Coronary artery (tissue), 2 donors: ENCODE measurements at regions not wholly inside any gene's neighbourhood (a gene's known extent, or its start where the extent isn't known, plus 50 kb on each side); places are given as distances from the start of the nearest gene placed in this dataset.

Experiments
- DNase-seq: peaks from one replicate; pipeline ENCODE4 v3.0.0-alpha.2; 2017; ENCODE audit warnings: low spot score
- H3K27ac ChIP-seq, 2 donors: fragments of 200-600 bp; sonication (generic); one replicate each; pipeline ENCODE4 v1.5.1; 2016 to 2019
- H3K4me3 ChIP-seq: fragments of 200-600 bp; sonication (generic); 2 replicates; pipeline ENCODE4 v1.5.1; 2016; ENCODE audit warnings: mild to moderate bottlenecking, moderate library complexity
- TF ChIP-seq, protein P1 (sequence below): fragments of 200-600 bp; sonication (generic); IDR thresholded peaks from one replicate; pipeline ENCODE4 v1.5.1; 2019; ENCODE audit warnings: antibody characterized with exemption

DNA sequence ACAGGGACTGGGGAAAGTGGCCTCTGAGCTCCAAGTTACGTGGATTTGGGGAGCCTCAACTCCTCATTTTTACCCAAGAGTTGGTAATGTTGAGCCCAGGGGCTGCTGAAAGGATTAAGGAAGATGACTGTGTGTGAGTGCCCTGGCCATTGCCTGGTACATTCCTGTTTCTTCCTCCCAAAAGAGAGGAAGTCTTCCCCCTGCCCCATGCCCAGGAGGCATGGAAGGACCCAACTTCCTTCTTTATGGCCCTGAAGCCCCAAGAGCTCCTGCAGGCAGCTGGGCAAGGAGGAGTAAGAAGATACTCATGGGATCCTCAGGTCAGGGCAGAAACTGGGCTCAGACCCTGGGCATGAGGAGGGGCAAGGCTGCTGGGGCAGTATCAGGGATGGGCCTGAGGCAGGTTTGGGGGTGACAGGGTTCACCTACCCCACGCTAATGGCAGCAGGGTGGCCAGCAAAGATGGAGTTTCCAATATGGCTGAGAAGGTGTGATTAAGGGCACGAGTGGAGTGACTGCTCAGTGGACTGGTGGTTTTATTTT is 118.3 kb upstream of the MVB12B start:
- no peak overlapping the region for H3K27ac ChIP-seq
- H3K4me3 ChIP-seq, result no peak overlapping the region
- DNase-seq, result no peak
- TF ChIP-seq, protein P1, sequence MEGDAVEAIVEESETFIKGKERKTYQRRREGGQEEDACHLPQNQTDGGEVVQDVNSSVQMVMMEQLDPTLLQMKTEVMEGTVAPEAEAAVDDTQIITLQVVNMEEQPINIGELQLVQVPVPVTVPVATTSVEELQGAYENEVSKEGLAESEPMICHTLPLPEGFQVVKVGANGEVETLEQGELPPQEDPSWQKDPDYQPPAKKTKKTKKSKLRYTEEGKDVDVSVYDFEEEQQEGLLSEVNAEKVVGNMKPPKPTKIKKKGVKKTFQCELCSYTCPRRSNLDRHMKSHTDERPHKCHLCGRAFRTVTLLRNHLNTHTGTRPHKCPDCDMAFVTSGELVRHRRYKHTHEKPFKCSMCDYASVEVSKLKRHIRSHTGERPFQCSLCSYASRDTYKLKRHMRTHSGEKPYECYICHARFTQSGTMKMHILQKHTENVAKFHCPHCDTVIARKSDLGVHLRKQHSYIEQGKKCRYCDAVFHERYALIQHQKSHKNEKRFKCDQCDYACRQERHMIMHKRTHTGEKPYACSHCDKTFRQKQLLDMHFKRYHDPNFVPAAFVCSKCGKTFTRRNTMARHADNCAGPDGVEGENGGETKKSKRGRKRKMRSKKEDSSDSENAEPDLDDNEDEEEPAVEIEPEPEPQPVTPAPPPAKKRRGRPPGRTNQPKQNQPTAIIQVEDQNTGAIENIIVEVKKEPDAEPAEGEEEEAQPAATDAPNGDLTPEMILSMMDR, result no peak

DNA sequence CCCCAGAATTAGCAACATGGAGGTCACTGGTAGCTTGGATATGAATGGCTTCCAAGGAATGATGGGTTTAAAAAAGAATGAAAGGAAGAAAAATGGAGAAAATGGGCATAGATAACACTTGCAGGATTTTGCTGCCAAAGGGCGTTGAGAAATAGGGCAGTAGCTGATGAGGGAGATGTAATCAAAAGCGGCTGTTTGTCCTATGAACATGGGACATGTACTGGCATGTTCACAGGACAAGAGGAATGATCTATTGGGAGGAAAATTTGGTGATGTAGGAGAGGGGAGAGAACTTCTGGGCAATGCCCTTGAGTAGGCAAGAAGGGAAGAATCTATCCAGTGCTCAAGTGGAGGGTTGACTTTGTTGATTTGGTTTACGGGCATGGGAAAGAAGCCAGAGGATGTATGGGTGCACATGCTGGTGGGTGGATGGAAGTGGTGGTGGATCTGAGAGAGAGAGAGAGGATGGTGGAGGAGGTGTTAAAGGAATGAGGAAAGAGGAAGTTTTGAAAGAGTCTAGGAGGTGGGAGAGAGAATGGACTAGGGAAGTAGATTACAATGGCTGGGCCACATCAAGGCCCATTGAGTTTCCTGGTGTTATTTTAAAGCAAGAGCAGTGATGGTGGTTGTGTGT is 115.1 kb upstream of the MVB12B start:
- no peak for DNase-seq
- H3K27ac ChIP-seq, result no peak overlapping the region
- no peak overlapping the region for H3K4me3 ChIP-seq
- TF ChIP-seq, protein P1, result no peak

DNA sequence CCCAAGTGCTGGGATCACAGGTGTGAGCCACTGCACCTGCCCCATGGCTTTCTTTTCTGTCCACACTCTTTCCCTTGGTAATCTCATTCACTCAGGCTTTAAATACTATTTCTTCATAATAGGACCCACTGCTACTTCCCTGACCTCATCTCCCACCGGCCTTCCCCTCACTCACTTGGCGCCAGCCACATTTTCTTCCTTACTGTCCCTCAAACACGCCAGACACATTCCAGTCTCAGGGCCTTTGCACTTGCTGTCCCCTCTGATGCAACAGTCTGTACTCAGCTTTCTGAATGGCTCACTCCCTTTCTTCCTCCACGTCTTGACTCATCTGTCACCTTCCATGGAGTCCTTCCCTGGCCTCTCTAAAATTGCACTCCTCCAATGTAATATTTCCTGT is 111.1 kb upstream of the MVB12B start:
- TF ChIP-seq, protein P1, result no peak
- no peak overlapping the region for H3K4me3 ChIP-seq
- no peak overlapping the region for H3K27ac ChIP-seq
- DNase-seq, result no peak

DNA sequence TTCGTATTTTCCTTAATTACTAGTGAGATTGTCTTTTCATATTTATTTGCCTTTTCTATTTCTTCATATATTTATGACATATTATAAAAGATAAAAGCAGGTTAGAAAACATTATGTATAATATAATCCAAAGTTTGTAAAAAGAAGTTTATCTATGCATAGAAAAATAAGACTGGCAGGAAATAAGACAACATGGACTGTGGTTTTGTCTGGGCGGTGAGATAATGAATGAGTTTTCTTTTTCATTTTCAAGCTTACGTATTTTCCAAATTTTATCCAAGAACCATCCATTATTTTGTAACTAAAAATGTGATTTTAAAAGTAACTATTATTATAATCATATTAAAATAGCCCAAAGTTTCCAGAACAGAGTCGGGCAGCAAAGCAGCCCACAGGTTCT is 109.8 kb upstream of the MVB12B start:
- TF ChIP-seq, protein P1, result no peak
- Histone ChIP-seq H3K4me3 (no peak overlapping the region), H3K27ac (no peak overlapping the region)
- DNase-seq, result no peak

DNA sequence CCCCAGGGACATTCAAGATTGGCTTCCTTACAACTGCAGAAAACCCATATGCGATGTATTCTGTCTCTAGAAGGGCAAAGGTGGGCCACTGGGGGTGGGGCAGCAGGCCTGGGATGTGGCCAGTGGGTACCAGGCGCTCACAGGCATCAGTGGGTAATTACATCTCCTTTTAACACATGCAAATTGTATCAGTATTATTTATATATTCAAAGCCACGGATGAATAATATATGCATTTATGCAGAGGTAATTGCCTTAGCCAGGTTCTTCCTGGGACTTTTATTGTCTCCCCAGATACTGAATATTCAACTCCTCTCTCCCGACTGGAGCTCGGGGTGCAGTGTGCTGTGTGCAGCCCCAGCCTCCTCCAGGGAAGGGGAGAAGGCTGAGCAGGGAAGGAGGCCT is 109.4 kb upstream of the MVB12B start:
- TF ChIP-seq, protein P1, result no peak
- Histone ChIP-seq H3K4me3 (no peak overlapping the region), H3K27ac (no peak overlapping the region)
- no peak for DNase-seq

DNA sequence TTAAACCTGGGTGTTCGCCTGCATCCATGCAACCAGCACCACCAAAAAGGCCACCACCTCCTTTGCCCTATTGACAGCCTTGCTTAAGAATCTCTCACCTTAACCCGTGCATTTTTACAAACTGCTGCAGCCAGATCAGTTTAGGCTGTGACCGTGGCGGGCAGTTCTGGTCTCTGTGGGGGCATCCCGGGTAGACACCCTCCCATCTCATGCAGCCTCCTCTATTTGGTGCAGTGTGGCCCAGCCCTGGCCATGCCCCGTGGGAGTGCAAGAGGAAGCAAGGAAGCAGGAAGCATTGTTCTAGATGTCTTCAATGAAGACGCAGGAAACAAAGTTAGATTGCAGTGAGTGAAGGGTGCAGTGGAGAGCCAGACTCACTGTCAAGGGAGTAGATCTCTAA is 108.8 kb upstream of the MVB12B start:
- no peak for DNase-seq
- TF ChIP-seq, protein P1, result no peak
- no peak overlapping the region for H3K27ac ChIP-seq
- no peak overlapping the region for H3K4me3 ChIP-seq
